ENCODE measurements at regions not wholly inside any gene's neighbourhood (a gene's known extent, or its start where the extent isn't known, plus 50 kb on each side); places are given as distances from the start of the nearest gene placed in this dataset.

DNA sequence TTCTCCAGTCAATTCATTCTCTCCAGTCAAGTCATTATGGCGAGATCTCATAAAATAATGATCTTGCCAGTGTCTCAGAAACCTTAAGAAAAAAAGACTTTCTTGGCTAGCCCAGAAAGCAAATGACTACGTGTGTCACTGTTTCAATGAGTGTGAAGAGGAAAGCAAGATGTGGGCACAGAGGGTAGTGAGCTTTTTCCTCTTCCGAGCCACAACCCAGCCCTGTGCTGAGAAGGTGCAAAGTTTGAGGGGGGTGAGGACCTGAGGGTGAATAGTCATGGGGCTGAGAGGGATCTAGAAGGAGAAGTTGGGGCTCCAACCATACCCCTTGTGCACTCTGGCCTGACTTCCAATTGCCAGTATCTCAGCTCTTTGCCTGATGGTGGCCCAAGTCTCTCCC is 85.6 kb upstream of the EGFL6 start:
- DNase-seq (ENCODE audit: low read depth, low spot score) (no peak), FAIRE-seq (no peak), ATAC-seq (no peak)
- ChIA-PET SMC1A (ENCODE audit: uncharacterized antibody, unreplicated experiment) (interaction anchor here (0.6 to 4.5 kb wide), 4 partner anchors 9 to 537 kb away, joined by 3 to 22 read pairs (median 4); no protein-coding TSS in a partner anchor), RAD21 (ENCODE audit: unreplicated experiment) (interaction anchor here (0.7 to 2.8 kb wide), 3 partner anchors 393 to 669 kb away, joined by 3 to 16 read pairs (median 3); no protein-coding TSS in a partner anchor), POLR2A (no interaction called here), CTCF (interaction anchor here (1.2 to 2.9 kb wide), 3 partner anchors 11 to 537 kb away, joined by 3 to 14 read pairs (median 5); no protein-coding TSS in a partner anchor)
- Histone ChIP-seq H3K27me3 (replicated peaks in 1 of 2; ENCODE audit: control insufficient read depth in 2 of 2, insufficient read depth in 2 of 2, low read length in 1 of 2) (no peaks in the 10 kb centered on the region), H3K9ac (ENCODE audit: control insufficient read depth, insufficient read depth, low read length) (no peak overlapping the region), H3K4me1 (ENCODE audit: control insufficient read depth, insufficient read depth, low read length) (peaks cover 16% of the 10 kb centered on the region), H3K36me3 (ENCODE audit: control insufficient read depth in 2 of 2, insufficient read depth in 2 of 2, low read length in 1 of 2) (no peaks in the 10 kb centered on the region), H3K79me2 (ENCODE audit: control insufficient read depth, insufficient read depth, low read length) (no peaks in the 10 kb centered on the region), H3K4me2 (ENCODE audit: control insufficient read depth, insufficient read depth) (no peak overlapping the region), H2AFZ (ENCODE audit: control insufficient read depth, low read depth, low read length) (no peak overlapping the region), H3K4me3 (no peak overlapping the region), H3K9me3 (replicated peaks; ENCODE audit: control insufficient read depth, insufficient read depth, low read length) (no peaks in the 10 kb centered on the region; the same call in 2 of the 3 replicates), H3K27ac (ENCODE audit: control insufficient read depth, insufficient read depth) (no peak overlapping the region), H4K20me1 (ENCODE audit: control insufficient read depth, insufficient read depth) (no peaks in the 10 kb centered on the region)
- WGBS (ENCODE audit: insufficient coverage, insufficient replicate concordance, low lambda C conversion rate, missing lambda C conversion rate), result 29% methylated on average over 3 of the region's 3 CpGs
- in situ Hi-C loops (cut with MboI) (loop anchor here (10.0 kb wide), 2 partner anchors 229 to 669 kb away; no protein-coding TSS in a partner anchor), intact Hi-C loops (cut with micrococcal nuclease; ENCODE audit: unreplicated experiment) (no loop called here)
- no TSS peak for BruUV-seq (replicated peaks)
- TF ChIP-seq TCF12 (IDR thresholded peaks at IDR 0.05; ENCODE audit: low read depth, low read length) (no peak), PML (IDR thresholded peaks at IDR 0.05; ENCODE audit: low read length) (no peak), NFXL1 (IDR thresholded peaks at IDR 0.05; ENCODE audit: borderline replicate concordance) (no peak), WRNIP1 (IDR thresholded peaks at IDR 0.05; ENCODE audit: borderline replicate concordance, low read depth, low read length) (no peak), IKZF1 (conservative IDR thresholded peaks at IDR 0.05) (no peak)
- TF ChIP-seq, protein P1, sequence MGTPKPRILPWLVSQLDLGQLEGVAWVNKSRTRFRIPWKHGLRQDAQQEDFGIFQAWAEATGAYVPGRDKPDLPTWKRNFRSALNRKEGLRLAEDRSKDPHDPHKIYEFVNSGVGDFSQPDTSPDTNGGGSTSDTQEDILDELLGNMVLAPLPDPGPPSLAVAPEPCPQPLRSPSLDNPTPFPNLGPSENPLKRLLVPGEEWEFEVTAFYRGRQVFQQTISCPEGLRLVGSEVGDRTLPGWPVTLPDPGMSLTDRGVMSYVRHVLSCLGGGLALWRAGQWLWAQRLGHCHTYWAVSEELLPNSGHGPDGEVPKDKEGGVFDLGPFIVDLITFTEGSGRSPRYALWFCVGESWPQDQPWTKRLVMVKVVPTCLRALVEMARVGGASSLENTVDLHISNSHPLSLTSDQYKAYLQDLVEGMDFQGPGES (IDR thresholded peaks at IDR 0.05), result no peak
- TF ChIP-seq, protein P2, sequence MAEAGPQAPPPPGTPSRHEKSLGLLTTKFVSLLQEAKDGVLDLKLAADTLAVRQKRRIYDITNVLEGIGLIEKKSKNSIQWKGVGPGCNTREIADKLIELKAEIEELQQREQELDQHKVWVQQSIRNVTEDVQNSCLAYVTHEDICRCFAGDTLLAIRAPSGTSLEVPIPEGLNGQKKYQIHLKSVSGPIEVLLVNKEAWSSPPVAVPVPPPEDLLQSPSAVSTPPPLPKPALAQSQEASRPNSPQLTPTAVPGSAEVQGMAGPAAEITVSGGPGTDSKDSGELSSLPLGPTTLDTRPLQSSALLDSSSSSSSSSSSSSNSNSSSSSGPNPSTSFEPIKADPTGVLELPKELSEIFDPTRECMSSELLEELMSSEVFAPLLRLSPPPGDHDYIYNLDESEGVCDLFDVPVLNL (IDR thresholded peaks at IDR 0.05; ENCODE audit: low read depth, low read length), result no peak
- TF ChIP-seq, protein P3, sequence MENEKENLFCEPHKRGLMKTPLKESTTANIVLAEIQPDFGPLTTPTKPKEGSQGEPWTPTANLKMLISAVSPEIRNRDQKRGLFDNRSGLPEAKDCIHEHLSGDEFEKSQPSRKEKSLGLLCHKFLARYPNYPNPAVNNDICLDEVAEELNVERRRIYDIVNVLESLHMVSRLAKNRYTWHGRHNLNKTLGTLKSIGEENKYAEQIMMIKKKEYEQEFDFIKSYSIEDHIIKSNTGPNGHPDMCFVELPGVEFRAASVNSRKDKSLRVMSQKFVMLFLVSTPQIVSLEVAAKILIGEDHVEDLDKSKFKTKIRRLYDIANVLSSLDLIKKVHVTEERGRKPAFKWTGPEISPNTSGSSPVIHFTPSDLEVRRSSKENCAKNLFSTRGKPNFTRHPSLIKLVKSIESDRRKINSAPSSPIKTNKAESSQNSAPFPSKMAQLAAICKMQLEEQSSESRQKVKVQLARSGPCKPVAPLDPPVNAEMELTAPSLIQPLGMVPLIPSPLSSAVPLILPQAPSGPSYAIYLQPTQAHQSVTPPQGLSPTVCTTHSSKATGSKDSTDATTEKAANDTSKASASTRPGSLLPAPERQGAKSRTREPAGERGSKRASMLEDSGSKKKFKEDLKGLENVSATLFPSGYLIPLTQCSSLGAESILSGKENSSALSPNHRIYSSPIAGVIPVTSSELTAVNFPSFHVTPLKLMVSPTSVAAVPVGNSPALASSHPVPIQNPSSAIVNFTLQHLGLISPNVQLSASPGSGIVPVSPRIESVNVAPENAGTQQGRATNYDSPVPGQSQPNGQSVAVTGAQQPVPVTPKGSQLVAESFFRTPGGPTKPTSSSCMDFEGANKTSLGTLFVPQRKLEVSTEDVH (IDR thresholded peaks at IDR 0.05; ENCODE audit: low read depth, partially characterized antibody), result no peak
- TF ChIP-seq, protein P4, sequence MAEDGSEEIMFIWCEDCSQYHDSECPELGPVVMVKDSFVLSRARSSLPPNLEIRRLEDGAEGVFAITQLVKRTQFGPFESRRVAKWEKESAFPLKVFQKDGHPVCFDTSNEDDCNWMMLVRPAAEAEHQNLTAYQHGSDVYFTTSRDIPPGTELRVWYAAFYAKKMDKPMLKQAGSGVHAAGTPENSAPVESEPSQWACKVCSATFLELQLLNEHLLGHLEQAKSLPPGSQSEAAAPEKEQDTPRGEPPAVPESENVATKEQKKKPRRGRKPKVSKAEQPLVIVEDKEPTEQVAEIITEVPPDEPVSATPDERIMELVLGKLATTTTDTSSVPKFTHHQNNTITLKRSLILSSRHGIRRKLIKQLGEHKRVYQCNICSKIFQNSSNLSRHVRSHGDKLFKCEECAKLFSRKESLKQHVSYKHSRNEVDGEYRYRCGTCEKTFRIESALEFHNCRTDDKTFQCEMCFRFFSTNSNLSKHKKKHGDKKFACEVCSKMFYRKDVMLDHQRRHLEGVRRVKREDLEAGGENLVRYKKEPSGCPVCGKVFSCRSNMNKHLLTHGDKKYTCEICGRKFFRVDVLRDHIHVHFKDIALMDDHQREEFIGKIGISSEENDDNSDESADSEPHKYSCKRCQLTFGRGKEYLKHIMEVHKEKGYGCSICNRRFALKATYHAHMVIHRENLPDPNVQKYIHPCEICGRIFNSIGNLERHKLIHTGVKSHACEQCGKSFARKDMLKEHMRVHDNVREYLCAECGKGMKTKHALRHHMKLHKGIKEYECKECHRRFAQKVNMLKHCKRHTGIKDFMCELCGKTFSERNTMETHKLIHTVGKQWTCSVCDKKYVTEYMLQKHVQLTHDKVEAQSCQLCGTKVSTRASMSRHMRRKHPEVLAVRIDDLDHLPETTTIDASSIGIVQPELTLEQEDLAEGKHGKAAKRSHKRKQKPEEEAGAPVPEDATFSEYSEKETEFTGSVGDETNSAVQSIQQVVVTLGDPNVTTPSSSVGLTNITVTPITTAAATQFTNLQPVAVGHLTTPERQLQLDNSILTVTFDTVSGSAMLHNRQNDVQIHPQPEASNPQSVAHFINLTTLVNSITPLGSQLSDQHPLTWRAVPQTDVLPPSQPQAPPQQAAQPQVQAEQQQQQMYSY (CRISPR knock-in tag; IDR thresholded peaks at IDR 0.05), result no peak
- TF ChIP-seq, protein P5, sequence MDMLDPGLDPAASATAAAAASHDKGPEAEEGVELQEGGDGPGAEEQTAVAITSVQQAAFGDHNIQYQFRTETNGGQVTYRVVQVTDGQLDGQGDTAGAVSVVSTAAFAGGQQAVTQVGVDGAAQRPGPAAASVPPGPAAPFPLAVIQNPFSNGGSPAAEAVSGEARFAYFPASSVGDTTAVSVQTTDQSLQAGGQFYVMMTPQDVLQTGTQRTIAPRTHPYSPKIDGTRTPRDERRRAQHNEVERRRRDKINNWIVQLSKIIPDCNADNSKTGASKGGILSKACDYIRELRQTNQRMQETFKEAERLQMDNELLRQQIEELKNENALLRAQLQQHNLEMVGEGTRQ (IDR thresholded peaks at IDR 0.05; ENCODE audit: borderline replicate concordance, low read depth, low read length), result no peak
- TF ChIP-seq, protein P6, sequence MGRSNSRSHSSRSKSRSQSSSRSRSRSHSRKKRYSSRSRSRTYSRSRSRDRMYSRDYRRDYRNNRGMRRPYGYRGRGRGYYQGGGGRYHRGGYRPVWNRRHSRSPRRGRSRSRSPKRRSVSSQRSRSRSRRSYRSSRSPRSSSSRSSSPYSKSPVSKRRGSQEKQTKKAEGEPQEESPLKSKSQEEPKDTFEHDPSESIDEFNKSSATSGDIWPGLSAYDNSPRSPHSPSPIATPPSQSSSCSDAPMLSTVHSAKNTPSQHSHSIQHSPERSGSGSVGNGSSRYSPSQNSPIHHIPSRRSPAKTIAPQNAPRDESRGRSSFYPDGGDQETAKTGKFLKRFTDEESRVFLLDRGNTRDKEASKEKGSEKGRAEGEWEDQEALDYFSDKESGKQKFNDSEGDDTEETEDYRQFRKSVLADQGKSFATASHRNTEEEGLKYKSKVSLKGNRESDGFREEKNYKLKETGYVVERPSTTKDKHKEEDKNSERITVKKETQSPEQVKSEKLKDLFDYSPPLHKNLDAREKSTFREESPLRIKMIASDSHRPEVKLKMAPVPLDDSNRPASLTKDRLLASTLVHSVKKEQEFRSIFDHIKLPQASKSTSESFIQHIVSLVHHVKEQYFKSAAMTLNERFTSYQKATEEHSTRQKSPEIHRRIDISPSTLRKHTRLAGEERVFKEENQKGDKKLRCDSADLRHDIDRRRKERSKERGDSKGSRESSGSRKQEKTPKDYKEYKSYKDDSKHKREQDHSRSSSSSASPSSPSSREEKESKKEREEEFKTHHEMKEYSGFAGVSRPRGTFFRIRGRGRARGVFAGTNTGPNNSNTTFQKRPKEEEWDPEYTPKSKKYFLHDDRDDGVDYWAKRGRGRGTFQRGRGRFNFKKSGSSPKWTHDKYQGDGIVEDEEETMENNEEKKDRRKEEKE (IDR thresholded peaks at IDR 0.05), result no peak
